H1 (cell line): ENCODE measurements at regions not wholly inside any gene's neighbourhood (a gene's known extent, or its start where the extent isn't known, plus 50 kb on each side); places are given as distances from the start of the nearest gene placed in this dataset.

Experiments used
- KDM4A ChIP-seq: IDR thresholded peaks from one replicate; pipeline ENCODE4 v1.7.1; 2012; ENCODE audit warnings: low read depth, mild to moderate bottlenecking, moderate library complexity, low read length, inconsistent platforms; ENCODE audit not compliant: severe bottlenecking
- RXRA ChIP-seq: IDR thresholded peaks from 2 replicates; pipeline ENCODE4 v1.6.1; 2011; ENCODE audit warnings: low read depth, mild to moderate bottlenecking, low read length, moderate library complexity; ENCODE audit not compliant: insufficient read depth
- SAP30 ChIP-seq: fragments of 300-600 bp; sonication (generic); IDR thresholded peaks from 2 replicates; pipeline ENCODE4 v1.7.1; 2012; ENCODE audit warnings: low read length, moderate library complexity, mild to moderate bottlenecking, inconsistent platforms; ENCODE audit not compliant: insufficient read depth, insufficient replicate concordance
- SP4 ChIP-seq: IDR thresholded peaks from 2 replicates; pipeline ENCODE4 v1.6.1; 2012; ENCODE audit warnings: low read length, inconsistent platforms

DNA sequence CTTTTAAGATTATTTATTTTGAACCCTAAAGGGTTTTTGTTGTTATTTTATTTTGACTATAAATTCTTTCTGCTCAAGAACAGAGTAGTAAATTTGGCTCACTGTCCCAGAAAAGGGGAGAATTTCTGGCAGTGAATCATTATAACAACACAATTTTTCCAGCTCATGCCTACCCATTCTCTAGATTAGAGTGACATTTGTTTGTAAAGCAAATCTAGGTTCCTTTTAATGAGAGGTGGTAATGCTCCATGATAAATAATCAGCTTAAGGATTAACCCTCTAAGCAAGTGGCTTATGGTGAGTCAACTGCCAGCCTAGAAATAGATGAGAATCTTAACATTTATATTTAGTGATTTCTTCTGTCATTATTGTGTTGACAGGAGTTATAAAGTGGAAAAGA, 409.2 kb downstream of the NFIB start (continued):
- TF ChIP-seq SAP30 (no peak), SP4 (no peak), RXRA (no peak), KDM4A (no peak)
